Neural cell (in vitro differentiated cells): ENCODE measurements at regions not wholly inside any gene's neighbourhood (a gene's known extent, or its start where the extent isn't known, plus 50 kb on each side); places are given as distances from the start of the nearest gene placed in this dataset.

Source experiments
- H2AFZ ChIP-seq: fragments of 200-600, 300-800 bp; sonication (generic), shearing (Covaris generic); 2 replicates; pipeline ENCODE4 v1.6.0; 2014; ENCODE audit warnings: low read depth, mild to moderate bottlenecking, antibody characterized with exemption, low read length, moderate library complexity
- H3F3A ChIP-seq: fragments of 200-600 bp; shearing (Covaris generic); 2 replicates; pipeline ENCODE4 v1.6.1; 2016; ENCODE audit warnings: mild to moderate bottlenecking, moderate library complexity, mixed read lengths, antibody characterized with exemption, low read length; ENCODE audit not compliant: insufficient read depth, poor library complexity, severe bottlenecking
- H3K27ac ChIP-seq: fragments of 200-600, 300-800 bp; sonication (generic), shearing (Covaris generic); 2 replicates; pipeline ENCODE4 v1.5.1; 2014; ENCODE audit warnings: mild to moderate bottlenecking, low read length, moderate library complexity
- H3K27me3 ChIP-seq: fragments of 300-800, 200-600 bp; sonication (generic), shearing (Covaris generic); 2 replicates; pipeline ENCODE4 v1.6.0; 2014; ENCODE audit warnings: mild to moderate bottlenecking, low read depth, low read length, moderate library complexity; ENCODE audit not compliant: insufficient read depth
- H3K36me3 ChIP-seq: fragments of 300-800, 200-600 bp; sonication (generic), shearing (Covaris generic); 2 replicates; pipeline ENCODE4 v1.5.1; 2014; ENCODE audit warnings: mild to moderate bottlenecking, antibody characterized with exemption, low read length, moderate library complexity; ENCODE audit not compliant: insufficient read depth
- H3K4me2 ChIP-seq: fragments of 300-800, 200-600 bp; sonication (generic), shearing (Covaris generic); 2 replicates; pipeline ENCODE4 v1.6.0; 2014; ENCODE audit warnings: mild to moderate bottlenecking, low read length
- H3K4me3 ChIP-seq: fragments of 300-800, 200-600 bp; sonication (generic), shearing (Covaris generic); 2 replicates; pipeline ENCODE4 v1.5.1; 2014; ENCODE audit warnings: mild to moderate bottlenecking, low read length, moderate library complexity
- H3K79me2 ChIP-seq: fragments of 200-600 bp; shearing (Covaris generic); replicated peaks from 2 replicates; pipeline ENCODE4 v1.6.0; 2014; ENCODE audit warnings: mild to moderate bottlenecking, low read length, moderate library complexity; ENCODE audit not compliant: insufficient read depth
- H3K9ac ChIP-seq: fragments of 300-800, 200-600 bp; sonication (generic), shearing (Covaris generic); 2 replicates; pipeline ENCODE4 v1.6.1; 2016; ENCODE audit warnings: mild to moderate bottlenecking, low read length, mixed read lengths
- H3K9me2 ChIP-seq: fragments of 200-600 bp; shearing (Covaris generic); 2 replicates; pipeline ENCODE4 v1.6.1; 2016; ENCODE audit warnings: mild to moderate bottlenecking, low read length, mixed read lengths; ENCODE audit not compliant: insufficient read depth
- H3K9me3 ChIP-seq: fragments of 200-600, 300-800 bp; sonication (generic), shearing (Covaris generic); 2 replicates; pipeline ENCODE4 v1.6.1; 2016; ENCODE audit warnings: mild to moderate bottlenecking, mixed run types, low read length, moderate library complexity, mixed read lengths
- H4K20me1 ChIP-seq: fragments of 200-600 bp; shearing (Covaris generic); 2 replicates; pipeline ENCODE4 v1.6.1; 2016; ENCODE audit warnings: mild to moderate bottlenecking, mixed run types; ENCODE audit not compliant: insufficient read depth
- CTCF ChIP-seq: fragments of 450-650 bp; IDR thresholded peaks from 2 replicates; pipeline ENCODE4 v1.5.1; 2014; ENCODE audit warnings: antibody characterized with exemption, mild to moderate bottlenecking, moderate library complexity; ENCODE audit not compliant: poor library complexity, severe bottlenecking
- EP300 ChIP-seq: fragments of 450-650 bp; conservative IDR thresholded peaks from 2 replicates; pipeline ENCODE4 v1.6.1; 2014; ENCODE audit warnings: antibody characterized with exemption, mild to moderate bottlenecking, moderate library complexity; ENCODE audit not compliant: poor library complexity, severe bottlenecking
- EZH2 ChIP-seq: fragments of 200-600, 300-800 bp; shearing (Covaris generic), sonication (generic); IDR thresholded peaks from 2 replicates; pipeline ENCODE4 v1.6.1; 2014; ENCODE audit warnings: antibody characterized with exemption, low read length, borderline replicate concordance, mild to moderate bottlenecking; ENCODE audit not compliant: insufficient read depth, poor library complexity, severe bottlenecking
- MXI1 ChIP-seq: fragments of 450-650 bp; conservative IDR thresholded peaks from 2 replicates; pipeline ENCODE4 v1.6.1; 2014; ENCODE audit warnings: antibody characterized with exemption, mild to moderate bottlenecking; ENCODE audit not compliant: poor library complexity, severe bottlenecking
- POLR2AphosphoS5 ChIP-seq: IDR thresholded peaks from 2 replicates; pipeline ENCODE4 v1.6.1; 2012
- RAD21 ChIP-seq: fragments of 450-650 bp; conservative IDR thresholded peaks from 2 replicates; pipeline ENCODE4 v1.6.1; 2014; ENCODE audit warnings: antibody characterized with exemption, mild to moderate bottlenecking, moderate library complexity
- SMC3 ChIP-seq: fragments of 450-650 bp; conservative IDR thresholded peaks from 2 replicates; pipeline ENCODE4 v1.6.1; 2014; ENCODE audit warnings: antibody characterized with exemption, mild to moderate bottlenecking, moderate library complexity; ENCODE audit not compliant: poor library complexity
- TAF1 ChIP-seq: IDR thresholded peaks from 2 replicates; pipeline ENCODE4 v1.6.1; 2012; ENCODE audit warnings: low read depth
- TF ChIP-seq, protein P1 (sequence below): IDR thresholded peaks from 2 replicates; pipeline ENCODE4 v1.6.1; 2012; ENCODE audit warnings: borderline replicate concordance

- H2AFZ ChIP-seq = no peak overlapping the region
- H3F3A ChIP-seq = no peaks in the 10 kb centered on the region
- no peaks in the 10 kb centered on the region for H3K9me3 ChIP-seq
- H3K9ac ChIP-seq = no peak overlapping the region
- no peaks in the 10 kb centered on the region for H4K20me1 ChIP-seq
- no peak overlapping the region for H3K27ac ChIP-seq
- H3K36me3 ChIP-seq = no peaks in the 10 kb centered on the region
- no peak overlapping the region for H3K4me3 ChIP-seq
- no peaks in the 10 kb centered on the region for H3K9me2 ChIP-seq
- no peaks in the 10 kb centered on the region for H3K27me3 ChIP-seq
- H3K4me2 ChIP-seq = no peak overlapping the region
- no peak for TF ChIP-seq SMC3
- no peak for TF ChIP-seq POLR2AphosphoS5
- no peak for TF ChIP-seq EZH2
- no peak for TF ChIP-seq CTCF
- no peak for TF ChIP-seq TAF1
- TF ChIP-seq, protein P1, sequence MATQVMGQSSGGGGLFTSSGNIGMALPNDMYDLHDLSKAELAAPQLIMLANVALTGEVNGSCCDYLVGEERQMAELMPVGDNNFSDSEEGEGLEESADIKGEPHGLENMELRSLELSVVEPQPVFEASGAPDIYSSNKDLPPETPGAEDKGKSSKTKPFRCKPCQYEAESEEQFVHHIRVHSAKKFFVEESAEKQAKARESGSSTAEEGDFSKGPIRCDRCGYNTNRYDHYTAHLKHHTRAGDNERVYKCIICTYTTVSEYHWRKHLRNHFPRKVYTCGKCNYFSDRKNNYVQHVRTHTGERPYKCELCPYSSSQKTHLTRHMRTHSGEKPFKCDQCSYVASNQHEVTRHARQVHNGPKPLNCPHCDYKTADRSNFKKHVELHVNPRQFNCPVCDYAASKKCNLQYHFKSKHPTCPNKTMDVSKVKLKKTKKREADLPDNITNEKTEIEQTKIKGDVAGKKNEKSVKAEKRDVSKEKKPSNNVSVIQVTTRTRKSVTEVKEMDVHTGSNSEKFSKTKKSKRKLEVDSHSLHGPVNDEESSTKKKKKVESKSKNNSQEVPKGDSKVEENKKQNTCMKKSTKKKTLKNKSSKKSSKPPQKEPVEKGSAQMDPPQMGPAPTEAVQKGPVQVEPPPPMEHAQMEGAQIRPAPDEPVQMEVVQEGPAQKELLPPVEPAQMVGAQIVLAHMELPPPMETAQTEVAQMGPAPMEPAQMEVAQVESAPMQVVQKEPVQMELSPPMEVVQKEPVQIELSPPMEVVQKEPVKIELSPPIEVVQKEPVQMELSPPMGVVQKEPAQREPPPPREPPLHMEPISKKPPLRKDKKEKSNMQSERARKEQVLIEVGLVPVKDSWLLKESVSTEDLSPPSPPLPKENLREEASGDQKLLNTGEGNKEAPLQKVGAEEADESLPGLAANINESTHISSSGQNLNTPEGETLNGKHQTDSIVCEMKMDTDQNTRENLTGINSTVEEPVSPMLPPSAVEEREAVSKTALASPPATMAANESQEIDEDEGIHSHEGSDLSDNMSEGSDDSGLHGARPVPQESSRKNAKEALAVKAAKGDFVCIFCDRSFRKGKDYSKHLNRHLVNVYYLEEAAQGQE = no peak
- no peak for TF ChIP-seq EP300
- no peak for TF ChIP-seq RAD21
- no peak for TF ChIP-seq MXI1
- no peaks in the 10 kb centered on the region for H3K79me2 ChIP-seq
These were observed 616.3 kb downstream of the EBF1 start for GRCh38 chr5:158483281-158483860.

- Histone ChIP-seq H3K9me2 (no peaks in the 10 kb centered on the region), H3K9me3 (no peaks in the 10 kb centered on the region), H3K9ac (no peak overlapping the region), H3K27ac (no peak overlapping the region), H3K27me3 (no peaks in the 10 kb centered on the region), H3K4me2 (no peak overlapping the region), H4K20me1 (no peaks in the 10 kb centered on the region), H2AFZ (no peak overlapping the region), H3F3A (no peaks in the 10 kb centered on the region), H3K4me3 (no peak overlapping the region), H3K79me2 (no peaks in the 10 kb centered on the region), H3K36me3 (no peaks in the 10 kb centered on the region)
- no peak for TF ChIP-seq MXI1
- no peak for TF ChIP-seq SMC3
- no peak for TF ChIP-seq RAD21
- no peak for TF ChIP-seq CTCF
- TF ChIP-seq TAF1 = no peak
- TF ChIP-seq EZH2 = no peak
- no peak for TF ChIP-seq POLR2AphosphoS5
- TF ChIP-seq, protein P1 = no peak
- TF ChIP-seq EP300 = no peak
These were observed 617.6 kb downstream of the EBF1 start for GRCh38 chr5:158482125-158482524.
